ENCODE measurements at regions not wholly inside any gene's neighbourhood (a gene's known extent, or its start where the extent isn't known, plus 50 kb on each side); places are given as distances from the start of the nearest gene placed in this dataset.

DNA sequence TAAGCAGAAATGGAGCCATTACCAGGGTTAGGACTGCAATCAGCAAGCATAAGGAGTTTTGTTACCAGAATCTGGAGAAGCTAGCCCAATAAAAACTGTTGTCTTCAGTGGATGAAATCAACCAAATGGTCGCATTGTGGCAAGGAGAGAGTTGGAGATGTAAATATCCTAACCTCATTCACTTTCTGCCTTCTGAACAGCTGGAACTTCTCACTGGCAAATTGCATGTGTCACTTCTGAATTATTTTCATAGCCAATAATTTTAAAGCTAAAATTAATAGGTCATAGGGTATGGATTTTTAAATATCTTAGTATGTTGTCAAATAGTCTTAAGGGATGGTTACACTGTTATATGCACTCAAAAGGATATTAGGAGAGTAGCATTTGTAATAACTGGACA lies 121.6 kb downstream of the SUCNR1 start:
- ATAC-seq = no peak

- no peak for ATAC-seq
Observed at GRCh38 chr3:151998744-151999143, 125.3 kb downstream of the SUCNR1 start.

DNA sequence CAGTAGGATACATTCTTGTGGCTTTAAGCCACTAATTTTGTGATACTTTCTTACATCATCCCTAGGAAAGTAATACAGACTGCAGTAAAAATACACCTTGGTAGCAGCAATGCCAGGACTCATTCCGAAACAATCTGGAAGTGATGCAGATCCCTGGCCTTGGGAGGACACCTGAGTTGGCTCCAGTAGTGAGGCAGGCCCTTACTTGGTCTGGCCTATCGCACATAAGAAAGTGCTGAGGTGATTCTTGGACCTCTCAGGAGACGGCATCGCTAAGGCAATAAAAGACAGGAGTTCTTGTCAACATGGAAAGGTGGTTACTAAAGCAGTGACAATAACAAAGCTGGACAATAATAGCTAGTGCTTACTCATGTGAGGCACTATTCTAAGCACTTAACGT lies 126.5 kb downstream of the SUCNR1 start:
- no peak for ATAC-seq

DNA sequence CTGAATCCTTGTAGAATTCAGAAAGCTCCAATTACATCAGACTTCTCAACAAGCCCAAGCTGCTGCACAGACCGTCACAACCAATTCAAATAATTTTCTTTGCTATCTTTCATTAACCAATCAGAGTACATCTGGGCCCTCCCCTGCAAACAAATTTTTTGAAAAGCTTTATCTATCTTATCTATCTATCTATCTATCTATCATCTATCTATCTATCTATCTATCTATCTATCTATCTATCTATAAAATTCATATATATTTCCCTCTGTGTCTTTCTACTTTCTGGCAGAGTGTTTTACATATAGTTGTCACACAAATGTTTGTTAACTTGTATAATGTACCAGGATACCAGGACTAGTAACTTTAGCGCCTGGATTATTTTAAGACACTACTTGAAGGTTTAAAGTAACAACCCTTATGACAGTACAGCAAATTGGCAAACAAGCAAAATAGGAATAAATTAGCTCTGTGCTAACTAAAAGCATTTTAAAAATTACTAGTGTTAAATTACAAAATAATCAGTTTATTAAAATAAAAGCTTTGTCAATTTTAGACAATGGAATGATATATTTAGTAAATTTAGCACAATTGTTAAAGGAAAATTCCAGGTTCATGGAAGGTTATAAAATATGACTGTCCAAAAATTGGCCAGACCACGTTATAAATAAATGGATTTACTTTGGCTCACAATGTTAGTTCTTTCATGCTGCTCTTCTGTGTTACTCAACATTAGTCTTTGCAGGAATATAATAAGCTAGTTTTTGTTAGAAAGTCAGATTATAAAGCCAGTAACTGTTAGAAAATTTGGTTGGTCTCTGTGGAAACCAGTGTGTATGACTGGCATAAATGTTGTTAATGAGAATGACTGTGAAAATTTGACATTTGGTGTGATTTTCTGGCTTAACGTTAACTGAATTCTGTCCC lies 138.6 kb downstream of the SUCNR1 start:
- ATAC-seq = no peak

DNA sequence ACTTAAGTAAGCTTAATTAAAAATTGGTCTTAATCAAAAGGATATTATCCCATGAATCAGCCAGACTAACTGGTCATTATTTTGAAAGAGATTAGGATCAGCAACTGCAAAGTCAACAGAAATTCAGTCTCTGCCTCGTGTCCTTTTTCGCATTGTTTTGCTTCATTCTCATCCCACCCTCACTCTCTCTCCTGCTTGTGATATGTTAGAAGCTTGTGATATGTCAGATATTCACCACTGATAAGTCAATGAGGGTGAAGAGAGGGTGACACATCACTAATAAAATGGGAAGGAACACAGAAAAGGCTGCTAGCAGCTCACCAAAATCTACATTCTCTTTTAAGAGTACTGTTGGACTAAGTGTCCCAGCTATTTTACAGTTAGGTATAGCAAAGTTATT lies 146.1 kb downstream of the SUCNR1 start:
- no peak for ATAC-seq

GRCh38 chr3:152021951-152022461 lies 148.6 kb downstream of the SUCNR1 start:
- peak; percentile 41 to 49 for ATAC-seq

DNA sequence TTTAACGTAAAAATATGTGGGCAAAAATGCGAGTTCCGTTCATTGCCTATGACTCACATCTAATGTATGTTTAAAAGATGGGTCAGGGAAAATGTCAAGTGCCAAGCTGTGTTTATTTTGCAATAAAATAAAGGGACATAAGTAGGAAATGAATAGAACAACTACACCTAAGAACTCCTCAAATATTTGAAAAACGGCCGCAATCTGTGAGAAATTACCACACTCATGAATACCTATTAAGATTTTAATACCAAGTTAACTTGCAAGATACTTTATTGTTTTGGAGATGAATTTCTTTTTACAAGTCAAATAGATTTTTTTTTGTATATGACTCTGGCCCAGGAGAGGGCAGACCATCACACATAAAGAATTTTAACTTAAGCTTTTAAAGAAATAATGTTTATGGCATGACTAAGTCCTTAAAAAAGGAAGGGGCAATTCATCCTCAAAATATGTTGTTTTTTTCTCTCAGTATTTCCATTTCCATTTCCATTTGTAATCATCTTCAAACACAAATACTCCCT lies 152.7 kb downstream of the SUCNR1 start:
- ATAC-seq = no peak

DNA sequence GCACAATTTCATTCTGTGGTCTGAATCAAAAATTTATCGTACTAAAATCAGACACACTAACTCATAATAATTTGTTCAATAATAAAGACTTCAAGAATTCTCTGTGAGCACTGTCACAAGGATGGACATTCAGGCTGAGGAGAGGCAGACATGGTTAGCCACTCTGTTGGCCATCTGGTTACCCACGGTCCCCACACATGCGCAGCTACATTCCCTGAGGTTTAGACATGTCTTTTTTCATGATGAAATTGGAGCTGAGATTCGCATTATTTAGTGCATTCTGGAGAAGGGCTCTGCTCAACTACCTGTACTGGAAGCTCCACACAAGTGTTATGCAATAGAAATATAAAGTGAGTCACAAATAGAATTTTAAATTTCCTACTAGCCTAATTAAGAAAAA lies 156.9 kb downstream of the SUCNR1 start:
- no peak for ATAC-seq

DNA sequence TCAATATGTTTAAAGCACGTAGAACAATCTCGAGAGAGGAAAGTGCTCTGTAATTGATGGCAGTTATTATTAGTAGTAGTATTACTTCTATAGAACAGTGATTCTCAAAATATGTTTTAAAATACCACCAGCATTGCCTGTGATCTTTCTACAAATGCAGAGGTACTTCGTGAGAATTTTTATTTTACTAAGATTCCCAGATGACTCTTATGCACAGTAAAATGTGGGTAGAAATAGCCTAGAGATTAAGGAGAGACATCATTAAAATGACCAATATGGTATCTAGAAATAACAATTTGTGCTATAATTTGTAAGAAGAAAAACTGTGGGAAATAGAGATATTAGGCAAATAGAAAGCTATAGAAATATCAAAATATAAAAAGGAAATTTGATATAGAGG lies 157.9 kb downstream of the SUCNR1 start:
- ATAC-seq = no peak

DNA sequence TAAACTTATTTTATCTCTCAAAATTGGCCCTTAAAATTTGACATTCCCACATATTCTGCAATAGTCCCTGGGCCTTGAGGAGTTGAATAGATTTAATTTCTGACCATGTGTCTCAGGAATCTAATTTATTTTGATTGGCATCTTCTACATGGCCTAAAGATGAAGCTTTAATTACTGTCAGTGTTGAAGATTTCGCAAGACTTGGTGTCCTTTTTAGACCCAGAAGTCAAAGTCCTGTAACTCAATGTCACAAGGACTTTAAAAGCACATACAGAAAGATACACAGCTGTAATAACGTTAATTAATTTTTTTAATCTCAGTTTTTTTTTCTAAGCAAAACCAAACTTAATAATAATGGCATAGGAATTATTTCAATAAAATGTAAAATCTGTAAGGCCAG lies 163.9 kb downstream of the SUCNR1 start:
- no peak for ATAC-seq

- no peak for ATAC-seq
Observed at GRCh38 chr3:152037953-152038352, 164.5 kb downstream of the SUCNR1 start.

GRCh38 chr3:152038490-152038889 lies 165.0 kb downstream of the SUCNR1 start:
- no peak for ATAC-seq

DNA sequence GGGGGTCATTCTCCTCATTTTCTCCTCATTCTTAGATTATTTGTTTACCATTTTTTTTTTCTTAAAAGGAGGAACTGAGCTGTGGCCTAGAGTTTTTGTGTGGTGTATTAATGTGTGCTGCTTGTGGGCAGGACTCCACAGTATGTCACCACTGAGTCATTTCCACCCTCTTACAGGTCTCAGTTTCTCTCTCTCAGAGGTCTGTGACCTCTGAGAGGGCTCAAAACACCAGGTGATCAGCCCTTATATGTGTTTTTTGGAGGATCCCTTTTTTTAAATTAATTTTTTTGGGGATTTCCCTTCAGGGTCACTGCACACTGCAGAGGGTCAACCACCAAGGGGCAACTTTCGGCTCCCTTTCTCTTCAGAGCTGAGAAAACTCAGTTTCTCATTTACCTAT lies 166.4 kb downstream of the SUCNR1 start:
- ATAC-seq = peak; percentile 36 to 53

- ATAC-seq = no peak
Observed at GRCh38 chr3:152040319-152040718, 166.9 kb downstream of the SUCNR1 start.

- no peak for ATAC-seq
Observed at GRCh38 chr3:152043620-152044019, 170.2 kb downstream of the SUCNR1 start.

DNA sequence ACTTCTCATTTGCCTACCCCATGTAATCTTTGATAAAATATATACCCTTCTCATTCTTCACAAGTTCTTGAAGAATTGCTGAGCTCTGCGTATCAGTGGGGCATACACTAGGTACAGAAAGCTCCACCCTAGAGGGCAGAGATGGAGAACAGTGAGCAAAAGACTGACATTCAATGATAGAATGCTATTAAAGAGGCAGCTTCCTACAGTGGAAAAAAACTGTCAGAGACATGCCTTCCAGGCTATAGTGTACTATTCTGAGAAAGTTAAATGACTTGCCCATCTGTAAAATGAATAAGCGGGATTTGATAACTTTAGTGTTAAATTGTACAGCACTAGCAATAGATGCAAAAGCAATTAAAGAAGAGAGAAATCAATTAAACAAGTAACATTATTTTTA lies 172.8 kb downstream of the SUCNR1 start:
- ATAC-seq = no peak

- no peak for ATAC-seq
Observed at GRCh38 chr3:152047465-152047864, 174.0 kb downstream of the SUCNR1 start.

GRCh38 chr3:152048831-152049230 lies 175.4 kb downstream of the SUCNR1 start:
- no peak for ATAC-seq

DNA sequence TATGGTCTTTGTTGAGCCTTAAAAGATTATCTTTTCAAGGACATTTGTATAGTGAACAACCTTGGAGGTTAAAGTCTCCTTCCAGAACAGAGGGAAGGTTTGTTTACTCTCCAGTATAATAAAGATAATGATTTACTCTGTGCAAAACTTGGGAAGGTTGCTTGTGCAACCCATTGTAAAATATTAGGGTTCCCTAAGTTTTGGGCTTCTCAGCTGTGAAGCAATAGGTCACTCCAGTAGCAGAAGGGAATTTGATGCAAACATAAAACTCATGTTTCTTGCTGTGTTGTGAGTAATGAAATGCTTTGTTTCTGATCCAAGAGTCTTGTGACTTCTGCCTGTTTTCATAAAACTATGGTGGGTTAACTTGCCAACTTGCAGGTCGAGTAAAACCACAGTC lies 177.5 kb downstream of the SUCNR1 start:
- ATAC-seq = no peak

DNA sequence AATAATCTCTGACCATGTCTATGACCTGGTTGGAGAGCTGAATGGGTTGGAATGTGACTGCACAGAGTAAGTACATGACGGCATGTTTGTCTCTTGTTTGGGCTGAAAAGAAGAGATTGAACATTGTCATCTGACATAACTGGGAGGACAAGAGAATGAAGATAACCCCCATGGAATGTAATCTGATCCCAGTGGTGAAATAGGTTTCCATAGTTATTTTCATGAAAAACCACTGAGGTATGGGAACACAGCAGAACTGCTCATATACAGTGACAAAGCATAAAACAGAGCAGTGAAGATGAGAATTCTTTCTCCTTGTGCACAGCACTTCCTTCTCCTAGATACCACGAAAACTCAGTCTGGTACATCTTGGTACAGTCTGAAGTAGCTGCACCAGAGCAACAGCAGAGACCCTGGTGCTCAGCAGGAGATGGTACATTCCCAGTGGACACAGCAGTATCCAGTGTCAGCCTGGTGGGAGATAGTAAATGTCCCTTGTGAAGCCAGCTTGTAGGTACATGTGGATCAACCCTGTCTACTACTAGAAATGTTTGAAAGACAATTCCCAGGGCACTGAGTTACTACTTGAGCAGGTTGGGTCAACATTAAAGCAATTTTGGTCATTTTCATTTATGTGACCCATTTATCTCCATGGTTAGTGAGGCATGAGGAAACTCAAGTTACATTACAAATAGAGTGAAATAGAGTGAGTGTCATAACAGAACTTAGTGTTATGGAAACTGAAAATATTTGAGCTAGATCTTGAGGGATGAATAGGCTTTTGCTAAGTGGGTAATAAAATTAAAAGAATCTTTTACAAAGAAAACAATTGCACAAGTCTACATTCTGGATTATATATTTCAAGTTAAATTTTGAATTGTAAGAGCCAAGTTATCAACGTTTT lies 178.3 kb downstream of the SUCNR1 start:
- ATAC-seq = no peak

DNA sequence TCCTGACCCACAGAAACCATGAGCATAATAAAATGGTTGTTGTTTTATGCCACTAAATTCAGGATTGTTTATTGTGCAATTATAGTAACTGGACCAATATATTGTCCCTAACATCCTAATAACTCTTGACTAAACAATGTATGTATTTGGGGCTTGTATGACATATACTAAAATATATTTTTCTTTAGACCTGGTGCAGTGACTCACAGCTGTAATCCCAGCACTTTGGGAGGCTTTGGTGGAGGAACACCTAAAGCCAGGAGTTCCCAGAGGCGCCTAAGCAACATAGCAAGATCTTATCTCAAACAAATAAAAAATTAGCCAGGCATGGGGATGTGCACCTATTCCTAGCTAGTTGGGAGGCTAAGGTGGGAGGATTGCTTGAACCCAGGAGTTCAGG lies 180.4 kb downstream of the SUCNR1 start:
- no peak for ATAC-seq

DNA sequence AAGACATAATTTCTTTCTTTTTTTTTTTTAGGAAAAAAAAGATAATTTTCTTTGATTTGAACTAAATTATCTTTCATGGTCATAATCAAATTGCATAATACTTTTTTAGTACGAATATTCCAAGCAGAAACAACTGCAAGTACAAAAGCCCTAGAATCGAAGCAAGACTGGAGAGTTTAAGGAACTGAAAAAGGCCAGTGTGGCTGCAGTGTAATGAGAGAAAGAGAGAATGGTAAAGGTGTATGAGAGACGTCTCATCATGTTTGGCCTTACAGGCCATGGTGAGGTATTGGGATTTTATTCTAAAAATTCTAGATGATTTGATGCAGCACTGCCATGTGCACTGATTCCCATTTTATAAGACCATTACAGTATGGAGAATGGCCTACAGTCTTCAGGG lies 180.9 kb downstream of the SUCNR1 start:
- no peak for ATAC-seq

GRCh38 chr3:152056073-152056472 lies 182.6 kb downstream of the SUCNR1 start:
- ATAC-seq = no peak
